H1 (cell line): ENCODE measurements at regions not wholly inside any gene's neighbourhood (a gene's known extent, or its start where the extent isn't known, plus 50 kb on each side); places are given as distances from the start of the nearest gene placed in this dataset.

Experiments
- EP300 ChIP-seq, 2 experiments: IDR thresholded peaks; 1 replicate in 1 of 2; 2 replicates in 1 of 2; pipeline ENCODE4 v1.6.1; 2011 to 2012; ENCODE audit warnings: low read depth in 2 of 2, low read length in 2 of 2, mild to moderate bottlenecking in 2 of 2, borderline replicate concordance in 1 of 2, inconsistent platforms in 1 of 2, moderate library complexity in 1 of 2
- JUND ChIP-seq: IDR thresholded peaks from 2 replicates; pipeline ENCODE4 v1.6.1; 2011; ENCODE audit warnings: mild to moderate bottlenecking, improper control_type of control experiment, low read length
- RAD21 ChIP-seq, 2 experiments: IDR thresholded peaks in 1 of 2; conservative IDR thresholded peaks in 1 of 2; 2 replicates each; pipeline ENCODE4 v1.6.1; 2011; ENCODE audit warnings: low read depth in 2 of 2, low read length in 2 of 2, improper control_type of control experiment in 1 of 2, inconsistent platforms in 1 of 2, mild to moderate bottlenecking in 1 of 2, moderate library complexity in 1 of 2
- SP2 ChIP-seq: IDR thresholded peaks from 2 replicates; pipeline ENCODE4 v1.6.1; 2012; ENCODE audit warnings: mild to moderate bottlenecking, low read length, inconsistent platforms
- TBP ChIP-seq: IDR thresholded peaks from 2 replicates; pipeline ENCODE4 v1.6.1; 2011; ENCODE audit warnings: low read depth, low read length, improper control_type of control experiment
- TEAD4 ChIP-seq: IDR thresholded peaks from 2 replicates; pipeline ENCODE4 v1.6.1; 2012; ENCODE audit warnings: low read depth, low read length, inconsistent platforms, mixed read lengths
- TF ChIP-seq, protein P1 (sequence below): IDR thresholded peaks from 2 replicates; pipeline ENCODE4 v1.6.1; 2012; ENCODE audit warnings: inconsistent platforms
- TF ChIP-seq, protein P2 (sequence below), 3 experiments: IDR thresholded peaks; 1 replicate in 2 of 3; 2 replicates in 1 of 3; pipeline versions ENCODE4 v1.5.1 to v1.6.1; 2011; ENCODE audit warnings: low read length in 3 of 3, mild to moderate bottlenecking in 3 of 3, inconsistent platforms in 2 of 3, low read depth in 1 of 3, moderate library complexity in 1 of 3; ENCODE audit not compliant: insufficient read depth in 1 of 3; ENCODE audit errors: control extremely low read depth in 1 of 3

DNA sequence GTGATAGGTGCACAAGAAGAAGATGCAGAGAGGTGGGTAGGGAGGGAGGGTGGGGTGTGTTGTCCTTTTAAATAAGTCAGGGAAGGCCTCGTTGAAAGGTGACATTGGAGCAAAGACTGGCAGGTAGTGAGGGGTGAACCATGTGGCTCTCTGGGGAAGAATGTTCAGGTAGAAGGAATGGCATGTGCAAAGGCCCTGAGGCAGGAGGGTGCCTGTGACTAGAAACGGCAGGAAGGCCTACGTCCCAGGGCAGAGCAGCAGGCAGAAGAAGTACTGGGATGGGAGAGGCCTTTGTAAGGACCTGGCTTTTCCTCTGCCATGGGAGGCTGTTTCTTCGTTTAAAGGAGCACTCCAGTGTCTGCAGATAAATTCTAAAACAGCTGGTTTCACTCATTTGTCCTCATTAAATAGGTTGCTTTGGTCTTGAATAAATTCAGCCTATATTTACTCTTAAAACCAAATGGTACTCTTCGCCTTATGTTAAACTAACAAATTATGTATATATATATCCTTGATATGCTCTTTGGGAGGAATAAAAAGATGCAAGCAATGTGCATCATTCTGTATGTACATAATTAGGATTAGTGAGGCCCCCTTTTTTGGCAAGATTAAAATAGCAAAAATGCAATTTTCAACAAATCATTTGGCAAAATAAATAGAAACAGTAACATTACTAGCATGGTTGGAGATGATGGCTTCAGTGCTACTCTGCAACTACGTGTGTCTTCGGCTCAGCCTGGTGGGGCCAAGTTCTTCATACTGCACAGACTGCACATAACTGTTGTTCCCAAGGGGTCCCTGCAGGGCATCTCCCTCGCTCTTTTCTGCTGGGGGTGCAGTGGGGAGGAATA lies 151.4 kb downstream of the KLF13 start:
- TF ChIP-seq SP2 = no peak
- TF ChIP-seq RAD21 (IDR thresholded peaks at IDR 0.05 in 1 of 2, conservative IDR thresholded peaks at IDR 0.05 in 1 of 2; ENCODE audit: low read depth in 2 of 2, low read length in 2 of 2) = no peak
- TF ChIP-seq, protein P1, sequence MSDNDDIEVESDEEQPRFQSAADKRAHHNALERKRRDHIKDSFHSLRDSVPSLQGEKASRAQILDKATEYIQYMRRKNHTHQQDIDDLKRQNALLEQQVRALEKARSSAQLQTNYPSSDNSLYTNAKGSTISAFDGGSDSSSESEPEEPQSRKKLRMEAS = no peak
- TF ChIP-seq, protein P2, sequence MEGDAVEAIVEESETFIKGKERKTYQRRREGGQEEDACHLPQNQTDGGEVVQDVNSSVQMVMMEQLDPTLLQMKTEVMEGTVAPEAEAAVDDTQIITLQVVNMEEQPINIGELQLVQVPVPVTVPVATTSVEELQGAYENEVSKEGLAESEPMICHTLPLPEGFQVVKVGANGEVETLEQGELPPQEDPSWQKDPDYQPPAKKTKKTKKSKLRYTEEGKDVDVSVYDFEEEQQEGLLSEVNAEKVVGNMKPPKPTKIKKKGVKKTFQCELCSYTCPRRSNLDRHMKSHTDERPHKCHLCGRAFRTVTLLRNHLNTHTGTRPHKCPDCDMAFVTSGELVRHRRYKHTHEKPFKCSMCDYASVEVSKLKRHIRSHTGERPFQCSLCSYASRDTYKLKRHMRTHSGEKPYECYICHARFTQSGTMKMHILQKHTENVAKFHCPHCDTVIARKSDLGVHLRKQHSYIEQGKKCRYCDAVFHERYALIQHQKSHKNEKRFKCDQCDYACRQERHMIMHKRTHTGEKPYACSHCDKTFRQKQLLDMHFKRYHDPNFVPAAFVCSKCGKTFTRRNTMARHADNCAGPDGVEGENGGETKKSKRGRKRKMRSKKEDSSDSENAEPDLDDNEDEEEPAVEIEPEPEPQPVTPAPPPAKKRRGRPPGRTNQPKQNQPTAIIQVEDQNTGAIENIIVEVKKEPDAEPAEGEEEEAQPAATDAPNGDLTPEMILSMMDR (IDR thresholded peaks at IDR 0.05; ENCODE audit: control extremely low read depth in 1 of 3, insufficient read depth in 1 of 3, low read depth in 1 of 3, low read length in 3 of 3) = no peak
- TF ChIP-seq JUND = no peak
- TF ChIP-seq EP300 (IDR thresholded peaks at IDR 0.05; ENCODE audit: borderline replicate concordance in 1 of 2, low read depth in 2 of 2, low read length in 2 of 2) = no peak
- TF ChIP-seq TEAD4 = no peak
- TF ChIP-seq TBP = no peak
